NCI-H1092 (cell line): ENCODE measurements at regions not wholly inside any gene's neighbourhood (a gene's known extent, or its start where the extent isn't known, plus 50 kb on each side); places are given as distances from the start of the nearest gene placed in this dataset.

ENCODE experiments used
- DNase-seq: peaks from one replicate; lab custom pipeline; 2025; lab: John Stamatoyannopoulos, UW

GRCh38 chr10:4775808-4776207 lies 50.2 kb upstream of the AKR1E2 start:
- DNase-seq, result no peak

- no peak for DNase-seq
Measured at GRCh38 chr10:4772202-4772570, 53.8 kb upstream of the AKR1E2 start.

GRCh38 chr10:4771554-4772201 lies 54.3 kb upstream of the AKR1E2 start:
- DNase-seq, result no peak

GRCh38 chr10:4770801-4771553 lies 55.0 kb upstream of the AKR1E2 start:
- no peak for DNase-seq

- no peak for DNase-seq
Measured at GRCh38 chr10:4768416-4768815, 57.6 kb upstream of the AKR1E2 start.

- DNase-seq, result no peak
Measured at GRCh38 chr10:4767033-4767814, 58.8 kb upstream of the AKR1E2 start.

- no peak for DNase-seq
Measured at GRCh38 chr10:4766454-4766853, 59.6 kb upstream of the AKR1E2 start.

GRCh38 chr10:4765428-4765827 lies 60.6 kb upstream of the AKR1E2 start:
- DNase-seq, result no peak

GRCh38 chr10:4763960-4764428 lies 62.0 kb upstream of the AKR1E2 start:
- DNase-seq, result no peak

GRCh38 chr10:4763513-4763912 lies 62.5 kb upstream of the AKR1E2 start:
- DNase-seq, result no peak

- no peak for DNase-seq
Measured at GRCh38 chr10:4758256-4758655, 67.8 kb upstream of the AKR1E2 start.

GRCh38 chr10:4755286-4755989 lies 70.6 kb upstream of the AKR1E2 start:
- DNase-seq, result no peak

GRCh38 chr10:4754143-4754542 lies 71.9 kb upstream of the AKR1E2 start:
- no peak for DNase-seq

- DNase-seq, result no peak
Measured at GRCh38 chr10:4751211-4751610, 74.8 kb upstream of the AKR1E2 start.

GRCh38 chr10:4749271-4749574 lies 76.8 kb upstream of the AKR1E2 start:
- DNase-seq, result no peak

- no peak for DNase-seq
Measured at GRCh38 chr10:4748491-4749270, 77.3 kb upstream of the AKR1E2 start.

GRCh38 chr10:4742217-4742616 lies 83.8 kb upstream of the AKR1E2 start:
- DNase-seq, result no peak

GRCh38 chr10:4740471-4740870 lies 85.5 kb upstream of the AKR1E2 start:
- DNase-seq, result no peak

- no peak for DNase-seq
Measured at GRCh38 chr10:4736608-4737007, 89.4 kb upstream of the AKR1E2 start.

GRCh38 chr10:4736183-4736582 lies 89.8 kb upstream of the AKR1E2 start:
- DNase-seq, result no peak

- DNase-seq, result no peak
Measured at GRCh38 chr10:4733843-4734224, 92.2 kb upstream of the AKR1E2 start.
